NCI-H524 (cell line): ENCODE measurements at regions not wholly inside any gene's neighbourhood (a gene's known extent, or its start where the extent isn't known, plus 50 kb on each side); places are given as distances from the start of the nearest gene placed in this dataset.
"Not testable (repeated sequence)": the region's sequence is repeated elsewhere in the genome, so short reads cannot be mapped to it uniquely, and the experiment has no call there.

ENCODE experiments used
- DNase-seq, 2 experiments: peaks; one replicate each; lab custom pipeline; 2025; lab: John Stamatoyannopoulos, UW

GRCh38 chr18:30450927-30451326, 591.6 kb downstream of the DSC3 start:
- DNase-seq: no peak

GRCh38 chr18:30446605-30447004, 595.9 kb downstream of the DSC3 start:
- DNase-seq: no peak

GRCh38 chr18:30444544-30444943, 598.0 kb downstream of the DSC3 start:
- DNase-seq: no peak

- no peak for DNase-seq
Observed at GRCh38 chr18:30440351-30440750, 602.2 kb downstream of the DSC3 start.

- DNase-seq: no peak
Observed at GRCh38 chr18:30439174-30439573, 603.4 kb downstream of the DSC3 start.

GRCh38 chr18:30432349-30432748, 610.2 kb downstream of the DSC3 start:
- no peak for DNase-seq

- DNase-seq: not testable (repeated sequence)
Observed at GRCh38 chr18:30419399-30419798, 623.1 kb downstream of the DSC3 start.

GRCh38 chr18:30415903-30416302, 626.6 kb downstream of the DSC3 start:
- DNase-seq: no peak

GRCh38 chr18:30409120-30409519, 633.4 kb downstream of the DSC3 start:
- no peak for DNase-seq

- no peak for DNase-seq
Observed at GRCh38 chr18:30406728-30407127, 635.8 kb downstream of the DSC3 start.

- no peak for DNase-seq
Observed at GRCh38 chr18:30405038-30405437, 637.5 kb downstream of the DSC3 start.

GRCh38 chr18:30404422-30404821, 638.1 kb downstream of the DSC3 start:
- no peak for DNase-seq

GRCh38 chr18:30403278-30403677, 639.3 kb downstream of the DSC3 start:
- DNase-seq: no peak

- DNase-seq: no peak
Observed at GRCh38 chr18:30387401-30387800, 655.1 kb downstream of the DSC3 start.

- DNase-seq: no peak
Observed at GRCh38 chr18:30386624-30387023, 655.9 kb downstream of the DSC3 start.

- DNase-seq: no peak
Observed at GRCh38 chr18:30385684-30386083, 656.9 kb downstream of the DSC3 start.

GRCh38 chr18:30381826-30382225, 660.7 kb downstream of the DSC3 start:
- DNase-seq: no peak

- no peak for DNase-seq
Observed at GRCh38 chr18:30378097-30378496, 664.4 kb downstream of the DSC3 start.

GRCh38 chr18:30376515-30376914, 666.0 kb downstream of the DSC3 start:
- no peak for DNase-seq

GRCh38 chr18:30361864-30362540, 680.5 kb downstream of the DSC3 start:
- no peak for DNase-seq

- no peak for DNase-seq
Observed at GRCh38 chr18:30359521-30359920, 683.0 kb downstream of the DSC3 start.

- no peak for DNase-seq
Observed at GRCh38 chr18:30358555-30358954, 684.0 kb downstream of the DSC3 start.

- DNase-seq: no peak
Observed at GRCh38 chr18:30352551-30353168, 689.9 kb downstream of the DSC3 start.

GRCh38 chr18:30350263-30350662, 692.3 kb downstream of the DSC3 start:
- DNase-seq: no peak
